HG03457 (cell line): ENCODE measurements at regions not wholly inside any gene's neighbourhood (a gene's known extent, or its start where the extent isn't known, plus 50 kb on each side); places are given as distances from the start of the nearest gene placed in this dataset.
"Not testable (repeated sequence)": the region's sequence is repeated elsewhere in the genome, so short reads cannot be mapped to it uniquely, and the experiment has no call there.

Experiments used
- ATAC-seq: cut with Tn5 transposase; IDR thresholded peaks from one replicate; pipeline ENCODE4 v1.9.1; 2021; ENCODE audit warnings: moderate number of reproducible peaks; ENCODE audit not compliant: unreplicated experiment

GRCh38 chr13:109344552-109345157 lies 441.7 kb downstream of the IRS2 start:
- no peak for ATAC-seq

- ATAC-seq = no peak
Observed at GRCh38 chr13:109336730-109337129, 449.7 kb downstream of the IRS2 start.

GRCh38 chr13:109333893-109334651 lies 452.3 kb downstream of the IRS2 start:
- no peak for ATAC-seq

- no peak for ATAC-seq
Observed at GRCh38 chr13:109332506-109333499, 453.6 kb downstream of the IRS2 start.

DNA sequence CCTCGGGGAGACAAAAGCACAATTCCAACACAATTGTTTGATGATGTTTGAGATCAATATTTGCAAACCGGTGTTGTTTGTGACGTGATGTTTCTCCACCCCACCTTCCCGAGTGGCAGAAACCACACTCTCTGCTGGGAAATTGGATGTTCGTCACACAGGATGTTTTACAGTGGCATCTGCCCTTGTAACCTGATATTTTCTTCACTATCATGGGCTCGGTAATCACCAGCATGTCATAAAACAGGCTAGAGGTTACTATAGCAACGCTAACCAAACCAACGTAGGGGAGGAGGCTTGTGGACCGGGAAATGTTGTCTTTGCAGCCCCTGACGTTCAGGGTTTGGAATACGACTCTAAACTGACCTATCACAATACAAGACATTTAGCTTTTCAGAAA lies 454.5 kb downstream of the IRS2 start:
- ATAC-seq = no peak

DNA sequence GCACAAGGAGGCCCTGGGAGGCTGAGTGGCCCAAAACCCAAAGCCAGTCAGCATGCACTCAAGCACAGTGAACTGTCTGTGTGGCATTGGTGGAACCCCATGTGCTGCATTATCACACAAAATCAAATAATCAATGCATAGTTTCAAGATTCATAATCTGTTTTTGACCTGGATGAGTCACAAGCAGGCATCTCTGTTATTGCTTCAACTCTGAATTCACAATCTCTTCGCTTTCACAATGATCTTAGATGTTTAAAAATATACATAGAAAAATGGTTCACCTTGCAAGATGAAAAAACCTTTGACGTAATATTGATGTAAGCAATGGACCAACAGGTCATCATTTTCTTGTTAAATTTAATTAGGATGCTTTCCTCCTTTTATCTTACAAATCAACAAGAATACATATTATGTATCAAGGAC lies 455.4 kb downstream of the IRS2 start:
- no peak for ATAC-seq

- no peak for ATAC-seq
Observed at GRCh38 chr13:109330123-109330522, 456.3 kb downstream of the IRS2 start.

- no peak for ATAC-seq
Observed at GRCh38 chr13:109329175-109329574, 457.2 kb downstream of the IRS2 start.

GRCh38 chr13:109326601-109327000 lies 459.8 kb downstream of the IRS2 start:
- no peak for ATAC-seq

DNA sequence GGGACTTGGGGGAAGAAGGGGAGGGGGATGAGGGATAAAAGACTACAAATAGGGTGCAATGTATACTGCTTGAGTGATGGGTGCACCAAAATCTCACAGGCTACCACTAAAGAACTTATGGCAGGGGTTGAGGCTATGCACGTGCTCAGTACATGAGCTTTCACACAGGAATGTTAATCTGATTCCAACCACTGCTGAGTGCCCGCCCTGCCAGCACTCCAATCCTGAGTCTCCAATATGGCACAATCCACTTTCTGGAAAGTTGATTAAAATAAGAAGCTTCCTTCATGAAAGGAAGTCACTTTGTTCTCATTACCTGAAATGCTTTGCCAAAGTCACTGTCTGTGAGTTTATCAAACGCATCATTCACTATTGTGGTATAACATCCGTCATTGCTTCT lies 463.0 kb downstream of the IRS2 start:
- ATAC-seq = no peak

DNA sequence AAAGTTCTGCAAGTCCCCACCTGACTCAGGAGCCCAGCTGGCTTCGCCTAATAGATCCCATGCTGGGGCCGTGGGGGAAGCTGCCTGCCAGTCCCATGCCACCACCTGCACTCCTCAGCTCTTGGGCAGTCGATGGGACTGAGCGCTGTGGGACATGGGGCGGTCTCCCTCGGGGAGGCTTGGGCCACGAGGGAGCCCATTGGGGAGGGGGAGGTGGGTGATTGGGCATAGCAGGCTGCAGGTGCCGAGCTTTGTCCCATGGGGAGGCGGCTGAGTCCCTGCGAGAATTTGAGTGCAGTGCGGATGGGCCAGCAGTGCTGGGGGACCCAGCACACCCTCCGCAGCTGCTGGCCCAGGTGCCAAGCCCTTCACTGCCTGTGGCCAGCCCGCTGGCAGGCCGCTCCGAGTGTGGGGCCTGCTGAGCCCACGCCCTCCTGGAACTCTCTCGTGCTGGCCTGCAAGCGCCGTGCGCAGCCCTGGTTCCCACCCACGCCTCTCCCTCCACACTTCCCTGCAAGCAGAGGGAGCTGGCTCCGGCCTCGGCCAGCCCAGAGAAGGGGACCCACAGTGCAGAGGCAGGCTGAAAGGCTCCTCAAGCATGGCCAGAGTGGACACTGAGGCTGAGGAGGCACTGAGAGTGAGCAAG lies 467.3 kb downstream of the IRS2 start:
- ATAC-seq = no peak

DNA sequence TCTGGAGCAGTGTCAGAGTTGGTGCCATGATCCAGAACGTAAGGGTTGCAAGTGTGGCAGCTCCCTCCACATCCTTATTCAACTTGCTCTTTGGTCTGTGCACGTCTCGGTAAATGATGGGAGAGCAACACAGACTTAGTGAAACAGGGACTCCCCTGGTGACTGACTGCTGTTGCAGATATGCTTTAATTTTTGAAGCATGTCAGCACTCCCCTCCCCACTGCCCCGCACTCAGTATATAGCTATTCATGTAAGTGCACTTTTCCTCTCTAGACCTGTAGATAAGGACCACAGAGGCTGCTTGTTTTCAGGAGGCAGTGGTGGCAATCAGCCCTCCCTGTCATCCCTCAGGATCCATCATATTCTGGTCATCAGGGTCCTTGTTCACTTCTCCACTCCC lies 470.9 kb downstream of the IRS2 start:
- no peak for ATAC-seq

DNA sequence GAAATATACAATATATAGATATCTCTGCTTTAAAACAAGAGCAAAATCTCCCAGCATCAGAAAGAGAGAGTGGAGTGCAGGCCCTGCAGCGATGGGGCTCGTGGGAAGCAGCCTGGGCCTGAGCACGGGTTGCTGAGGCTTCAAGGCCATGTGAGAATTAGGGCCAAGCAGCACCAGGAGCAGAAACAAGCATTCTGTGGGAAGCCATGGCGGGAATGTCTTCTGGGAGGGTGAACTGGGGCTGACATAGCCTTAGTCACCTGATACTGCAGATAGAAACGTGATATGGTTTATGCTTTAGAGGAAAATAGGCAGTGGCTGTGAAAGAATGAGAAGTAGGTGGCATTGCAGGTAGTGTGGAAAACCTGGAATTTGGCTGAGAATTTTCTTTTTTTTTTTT lies 472.3 kb downstream of the IRS2 start:
- ATAC-seq = no peak

GRCh38 chr13:109312399-109312798 lies 474.0 kb downstream of the IRS2 start:
- ATAC-seq = no peak

GRCh38 chr13:109311431-109311976 lies 474.9 kb downstream of the IRS2 start:
- ATAC-seq = not testable (repeated sequence)

- ATAC-seq = no peak
Observed at GRCh38 chr13:109309625-109310363, 476.6 kb downstream of the IRS2 start.

DNA sequence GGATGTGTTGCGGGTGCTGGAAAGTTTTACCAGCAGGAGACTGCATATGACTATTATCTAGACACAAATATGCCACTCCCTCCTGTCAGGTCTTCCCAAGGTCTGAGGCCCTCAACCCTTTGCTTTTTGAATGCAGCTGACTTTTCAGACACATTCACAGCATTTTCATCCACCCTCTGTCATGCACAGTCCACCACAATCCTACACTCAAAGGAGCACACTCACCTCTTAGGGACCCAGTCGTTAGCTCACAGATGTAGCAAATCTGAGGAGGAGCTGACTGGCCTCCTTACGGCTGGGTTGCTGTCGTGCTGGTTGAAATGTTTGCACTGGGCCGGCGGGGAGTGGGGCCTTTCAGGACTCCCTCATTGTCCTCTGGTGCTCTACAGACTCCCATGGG lies 479.4 kb downstream of the IRS2 start:
- ATAC-seq = no peak

DNA sequence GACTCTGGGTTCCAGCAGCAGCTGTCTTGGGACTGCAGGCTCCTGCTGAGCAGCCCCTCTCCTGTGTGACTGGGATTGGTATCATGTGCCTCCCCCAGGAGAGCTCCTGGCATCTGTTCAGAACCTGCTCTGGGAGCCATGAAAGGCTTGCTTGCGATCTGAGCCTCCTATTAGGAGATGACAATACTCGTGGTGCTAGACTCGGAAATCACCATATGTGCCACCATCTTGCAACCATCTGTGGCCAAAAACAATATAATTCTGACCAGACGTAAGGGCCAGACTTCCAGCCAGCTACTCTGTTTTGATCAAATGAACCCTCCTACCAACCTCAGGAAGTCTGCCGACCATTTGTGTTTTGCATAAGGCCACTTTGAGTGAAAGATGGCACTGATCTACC lies 484.7 kb downstream of the IRS2 start:
- ATAC-seq = no peak

DNA sequence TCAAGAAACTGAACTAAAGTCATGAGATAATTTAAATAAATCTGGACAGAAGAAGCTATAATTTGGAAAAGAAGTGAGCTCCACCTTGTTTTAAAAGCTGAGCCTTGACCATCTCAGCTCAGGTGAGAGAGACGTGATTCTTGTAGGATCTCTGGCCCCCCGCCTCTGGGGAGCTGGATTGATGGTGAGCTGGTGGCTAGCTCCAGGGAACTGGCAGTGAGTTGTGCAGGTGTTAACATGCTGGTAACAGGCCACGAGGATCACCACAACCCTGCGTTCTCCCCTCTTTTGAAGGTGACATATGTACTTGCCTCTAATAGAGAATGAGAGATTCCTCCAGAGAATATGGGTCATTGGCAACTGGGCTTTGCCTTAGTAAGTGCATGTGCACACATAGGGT lies 485.1 kb downstream of the IRS2 start:
- no peak for ATAC-seq

GRCh38 chr13:109297628-109298027 lies 488.8 kb downstream of the IRS2 start:
- no peak for ATAC-seq
